Mucosa of rectum (tissue), 2 donors: ENCODE measurements at regions not wholly inside any gene's neighbourhood (a gene's known extent, or its start where the extent isn't known, plus 50 kb on each side); places are given as distances from the start of the nearest gene placed in this dataset.

Experiments
- H3K27ac ChIP-seq, 2 donors: one replicate each; pipeline ENCODE4 v1.7.0; 2013; ENCODE audit warnings: inconsistent platforms in 2 of 2, low read depth in 2 of 2, low read length in 2 of 2
- H3K27me3 ChIP-seq, 2 donors: one replicate each; pipeline ENCODE4 v1.7.0; 2013; ENCODE audit warnings: low read length in 2 of 2; ENCODE audit not compliant: control insufficient read depth in 2 of 2, insufficient read depth in 2 of 2
- H3K36me3 ChIP-seq, 2 donors: one replicate each; pipeline ENCODE4 v1.7.0; 2013; ENCODE audit warnings: low read length in 2 of 2; ENCODE audit not compliant: control insufficient read depth in 2 of 2, insufficient read depth in 2 of 2
- H3K4me1 ChIP-seq, 2 donors: one replicate each; pipeline ENCODE4 v1.7.0; 2013; ENCODE audit warnings: low read length in 2 of 2, mild to moderate bottlenecking in 1 of 2; ENCODE audit not compliant: control insufficient read depth in 2 of 2, insufficient read depth in 2 of 2
- H3K4me3 ChIP-seq, 2 donors: one replicate each; pipeline ENCODE4 v1.7.0; 2013; ENCODE audit warnings: low read length in 2 of 2
- H3K9ac ChIP-seq, 2 donors: one replicate each; pipeline ENCODE4 v1.7.0; 2013; ENCODE audit warnings: low read length in 2 of 2, low read depth in 1 of 2, mild to moderate bottlenecking in 1 of 2
- H3K9me3 ChIP-seq, 2 donors: one replicate each; pipeline ENCODE4 v1.7.0; 2013; ENCODE audit warnings: low read length in 2 of 2; ENCODE audit not compliant: control insufficient read depth in 2 of 2
- donor health status: healthy.
- donor health status: Normal muscosa, but diverticular disease.

DNA sequence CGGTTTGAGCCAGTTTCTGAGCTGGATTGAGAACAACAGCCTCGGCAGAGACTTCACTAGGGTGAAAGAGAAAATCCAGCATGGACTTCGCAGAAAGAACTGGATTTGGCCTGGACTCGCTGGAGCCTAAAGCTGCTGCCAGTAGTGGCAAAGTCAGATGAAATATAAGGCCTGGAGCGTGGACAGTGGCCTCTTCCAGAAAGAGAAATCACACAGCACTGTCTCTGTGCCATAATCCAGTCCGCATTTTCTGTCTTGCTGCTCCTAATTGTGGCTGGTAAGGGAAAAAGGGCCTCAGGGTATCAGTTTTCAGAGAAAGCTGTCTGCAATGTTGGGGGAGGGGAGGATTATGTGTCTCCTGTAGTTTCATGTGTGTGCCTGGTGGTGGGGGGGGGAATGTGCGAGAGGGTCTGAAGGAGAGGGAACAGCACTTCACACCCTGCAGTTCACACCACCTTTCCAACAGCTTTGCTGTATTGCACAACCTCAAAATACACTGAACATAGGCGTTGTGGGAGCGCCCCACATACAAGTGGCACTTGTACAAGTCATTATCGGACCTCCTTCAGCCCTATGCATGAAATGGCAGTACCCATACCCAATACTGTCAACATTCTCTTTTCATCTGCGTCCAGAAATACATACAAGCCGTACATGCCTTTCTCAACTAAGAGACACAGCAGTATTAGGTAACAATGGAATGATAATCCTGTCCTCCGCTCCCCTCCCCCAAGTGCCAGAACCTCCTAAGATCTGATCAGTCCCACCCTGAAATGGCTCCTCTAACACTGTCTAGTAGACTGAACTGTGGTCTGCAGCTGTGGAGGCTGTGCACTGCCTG, 107.5 kb upstream of the ATF7IP start:
- Histone ChIP-seq H3K27ac (peak overlapping the region; percentile 81 to 84), H3K36me3 (no peaks in the 10 kb centered on the region), H3K4me1 (peaks cover 33 to 35% of the 10 kb centered on the region in 2 donors), H3K27me3 (no peaks in the 10 kb centered on the region), H3K4me3 (peak overlapping the region; percentile 10 to 37), H3K9ac (peak overlapping the region; percentile 34 to 47), H3K9me3 (peaks cover 0 to 2% of the 10 kb centered on the region in 2 donors)

GRCh38 chr12:14258575-14258940, 106.9 kb upstream of the ATF7IP start:
- Histone ChIP-seq H3K9ac (no peak overlapping the region), H3K27me3 (no peaks in the 10 kb centered on the region), H3K36me3 (no peaks in the 10 kb centered on the region), H3K4me1 (peaks cover 33 to 35% of the 10 kb centered on the region in 2 donors), H3K4me3 (no peak overlapping the region), H3K9me3 (peaks cover 0 to 2% of the 10 kb centered on the region in 2 donors), H3K27ac (peak overlapping the region; percentile 81 to 84)

- peaks cover 0 to 4% of the 10 kb centered on the region in 2 donors for H3K9me3 ChIP-seq
- no peaks in the 10 kb centered on the region for H3K36me3 ChIP-seq
- peak overlapping the region; percentile 78 to 91 for H3K27ac ChIP-seq
- H3K4me1 ChIP-seq: peaks cover 33 to 35% of the 10 kb centered on the region in 2 donors
- no peak overlapping the region for H3K9ac ChIP-seq
- H3K27me3 ChIP-seq: no peaks in the 10 kb centered on the region
- peak overlapping the region; percentile 48 to 62 for H3K4me3 ChIP-seq
Measured at GRCh38 chr12:14259481-14260010, 105.9 kb upstream of the ATF7IP start.

DNA sequence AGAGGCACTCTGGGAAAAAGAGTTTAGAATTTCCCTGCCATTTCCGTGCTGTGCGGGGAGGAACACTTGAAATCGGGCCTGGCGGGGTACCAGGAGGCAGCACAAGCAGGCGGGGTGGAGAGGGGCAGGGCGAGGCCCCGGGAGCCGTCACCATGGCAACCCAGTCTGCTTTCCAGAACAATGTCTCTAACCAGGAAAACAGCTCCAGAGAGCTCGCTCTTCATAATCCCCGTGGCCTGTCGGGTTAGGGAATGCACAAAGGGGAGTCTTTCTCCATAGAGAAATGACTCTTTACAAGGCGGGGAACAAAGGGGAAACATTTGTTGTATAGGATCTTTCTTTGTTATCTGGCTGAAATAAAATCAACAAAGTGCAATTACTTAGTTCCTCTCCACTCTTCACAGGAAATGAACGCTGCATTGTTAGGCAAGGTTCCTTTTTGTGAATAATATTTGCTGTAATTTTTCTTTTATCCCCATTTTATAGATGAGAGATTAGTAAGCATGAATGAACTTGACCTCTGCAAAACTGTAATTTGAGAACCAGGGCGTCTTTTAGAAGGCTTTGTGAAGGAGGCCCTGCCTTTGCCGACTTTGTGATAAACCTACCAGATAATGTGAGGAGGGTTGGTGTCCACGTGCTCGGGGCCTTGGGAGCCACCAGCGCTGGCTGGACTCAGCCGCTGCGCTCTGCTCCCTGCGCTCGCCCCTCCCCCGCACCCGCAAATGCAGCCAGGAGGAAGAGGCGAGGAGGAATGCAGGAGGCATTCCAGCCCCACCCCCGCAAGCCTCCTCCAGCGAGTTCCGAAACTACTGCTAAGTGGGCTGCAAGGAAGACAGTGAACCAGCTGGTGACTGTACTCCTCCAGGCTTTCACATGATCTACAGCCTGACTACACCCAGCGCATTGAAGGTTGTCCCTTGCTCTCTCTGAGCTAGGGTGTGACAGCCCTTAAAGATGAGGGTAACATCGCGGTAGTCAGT, 105.2 kb upstream of the ATF7IP start:
- H3K9ac ChIP-seq: peak overlapping the region; percentile 41 to 66
- H3K27ac ChIP-seq: peak overlapping the region; percentile 78 to 91
- H3K27me3 ChIP-seq: no peaks in the 10 kb centered on the region
- H3K4me3 ChIP-seq: peak overlapping the region; percentile 48 to 62
- no peaks in the 10 kb centered on the region for H3K36me3 ChIP-seq
- H3K4me1 ChIP-seq: peaks cover 33 to 35% of the 10 kb centered on the region in 2 donors
- peaks cover 0 to 4% of the 10 kb centered on the region in 2 donors for H3K9me3 ChIP-seq

- peak overlapping the region in 1 of 2 donors; percentile 41 for H3K9ac ChIP-seq
- peaks cover 0 to 4% of the 10 kb centered on the region in 2 donors for H3K9me3 ChIP-seq
- H3K4me1 ChIP-seq: peaks cover 33 to 34% of the 10 kb centered on the region in 2 donors
- no peaks in the 10 kb centered on the region for H3K27me3 ChIP-seq
- peak overlapping the region; percentile 78 to 91 for H3K27ac ChIP-seq
- no peaks in the 10 kb centered on the region for H3K36me3 ChIP-seq
- H3K4me3 ChIP-seq: peak overlapping the region in 1 of 2 donors; percentile 62
Measured at GRCh38 chr12:14261096-14261495, 104.4 kb upstream of the ATF7IP start.

GRCh38 chr12:14261861-14262260, 103.6 kb upstream of the ATF7IP start:
- peaks cover 0 to 4% of the 10 kb centered on the region in 2 donors for H3K9me3 ChIP-seq
- no peaks in the 10 kb centered on the region for H3K27me3 ChIP-seq
- H3K36me3 ChIP-seq: no peaks in the 10 kb centered on the region
- H3K9ac ChIP-seq: no peak overlapping the region
- H3K27ac ChIP-seq: no peak overlapping the region
- peaks cover 28 to 31% of the 10 kb centered on the region in 2 donors for H3K4me1 ChIP-seq
- H3K4me3 ChIP-seq: no peak overlapping the region

GRCh38 chr12:14262771-14263511, 102.5 kb upstream of the ATF7IP start:
- H3K27ac ChIP-seq: no peak overlapping the region
- peaks cover 0 to 4% of the 10 kb centered on the region in 2 donors for H3K9me3 ChIP-seq
- no peaks in the 10 kb centered on the region for H3K27me3 ChIP-seq
- H3K36me3 ChIP-seq: no peaks in the 10 kb centered on the region
- H3K4me1 ChIP-seq: peaks cover 21 to 23% of the 10 kb centered on the region in 2 donors
- no peak overlapping the region for H3K4me3 ChIP-seq
- no peak overlapping the region for H3K9ac ChIP-seq

DNA sequence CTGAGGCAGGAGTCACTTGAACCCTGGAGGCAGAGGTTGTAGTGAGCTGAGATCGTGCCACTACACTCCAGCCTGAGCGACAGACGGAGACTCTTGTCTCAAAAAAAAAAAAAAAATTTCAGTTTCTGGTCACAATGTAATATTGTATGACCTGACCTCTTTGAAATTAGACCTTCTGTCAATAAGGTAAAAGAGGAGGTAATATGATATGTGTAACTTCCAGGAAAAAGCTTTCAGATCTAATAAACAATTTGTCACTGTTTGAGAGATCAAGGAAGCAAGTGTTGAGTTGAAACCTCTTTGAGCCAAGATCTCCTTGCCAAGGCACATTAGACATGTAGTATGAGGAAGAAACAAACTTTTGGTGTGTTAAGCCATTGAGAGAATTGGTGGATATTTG, 101.7 kb upstream of the ATF7IP start:
- Histone ChIP-seq H3K27ac (no peak overlapping the region), H3K9me3 (peaks cover 0 to 4% of the 10 kb centered on the region in 2 donors), H3K4me3 (no peak overlapping the region), H3K36me3 (no peaks in the 10 kb centered on the region), H3K27me3 (no peaks in the 10 kb centered on the region), H3K9ac (no peak overlapping the region), H3K4me1 (peaks cover 15 to 17% of the 10 kb centered on the region in 2 donors)

DNA sequence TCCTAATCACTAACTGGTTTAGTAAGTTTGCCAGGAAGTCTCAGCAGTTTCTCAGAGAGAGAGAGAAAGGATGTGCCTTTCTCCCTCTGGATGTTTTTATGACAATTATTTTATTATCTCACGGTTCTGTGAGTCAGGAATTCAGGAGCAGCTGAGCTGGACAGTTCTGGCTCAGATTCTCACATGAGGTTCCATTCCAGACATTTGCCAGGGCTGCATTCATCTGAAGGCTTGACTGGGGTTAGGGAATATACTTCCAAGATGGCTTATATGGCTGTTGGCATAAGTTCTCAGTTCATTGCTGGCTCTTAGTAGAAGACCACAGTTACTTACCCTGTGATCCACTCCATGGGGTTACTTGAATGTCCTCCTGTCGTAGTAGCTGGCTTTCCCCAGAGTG, 101.2 kb upstream of the ATF7IP start:
- Histone ChIP-seq H3K27me3 (no peaks in the 10 kb centered on the region), H3K9ac (no peak overlapping the region), H3K9me3 (peaks cover 0 to 4% of the 10 kb centered on the region in 2 donors), H3K36me3 (no peaks in the 10 kb centered on the region), H3K27ac (no peak overlapping the region), H3K4me1 (peaks cover 15 to 17% of the 10 kb centered on the region in 2 donors), H3K4me3 (no peak overlapping the region)
